Stimulated activated CD8-positive, alpha-beta memory T cell treated with anti-CD3 and anti-CD28 coated beads, Interleukin-15, amount 100 ng/mL, for 1 hour (primary cell): ENCODE measurements at regions not wholly inside any gene's neighbourhood (a gene's known extent, or its start where the extent isn't known, plus 50 kb on each side); places are given as distances from the start of the nearest gene placed in this dataset.
"Not testable (repeated sequence)": the region's sequence is repeated elsewhere in the genome, so short reads cannot be mapped to it uniquely, and the experiment has no call there.

Source experiments
- DNase-seq: peaks from one replicate; pipeline ENCODE4 v3.0.0-alpha.2; 2020; ENCODE audit warnings: low read depth

DNA sequence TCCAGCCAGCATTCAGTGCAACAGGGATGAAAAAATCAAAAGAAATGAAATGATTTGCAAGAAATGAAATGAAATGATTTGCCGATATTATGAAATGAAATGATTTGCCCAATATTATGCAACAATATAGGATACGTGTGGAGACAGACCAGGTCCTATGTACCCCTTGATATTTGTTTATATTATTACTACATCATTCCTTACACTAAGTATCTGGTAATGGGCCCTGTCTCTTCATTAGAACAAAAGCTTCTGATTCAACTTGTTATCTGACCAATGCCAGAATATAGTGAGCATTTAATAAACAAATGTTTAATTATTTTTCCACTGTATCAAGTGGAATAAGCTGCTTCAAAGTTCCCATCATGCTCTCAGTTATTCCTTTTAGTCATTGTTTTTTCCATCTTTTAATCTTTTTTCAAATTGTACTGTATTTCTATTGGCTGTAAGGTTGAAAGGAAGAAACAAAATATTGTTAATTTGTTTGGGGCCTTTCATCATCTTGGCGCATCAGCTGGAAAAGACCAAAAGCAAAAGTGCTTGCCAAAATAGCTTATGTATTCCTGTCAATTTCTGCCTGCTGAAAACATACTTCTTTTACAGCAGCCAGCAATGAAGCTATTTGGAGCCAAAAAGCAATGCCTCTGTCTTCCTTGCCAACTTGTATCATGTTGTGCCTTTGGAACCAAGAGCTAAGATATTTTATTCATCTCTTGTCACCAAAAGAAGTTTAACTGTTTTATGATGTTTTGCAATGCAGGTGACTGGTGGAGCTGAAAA is 2314.9 kb downstream of the LRRC4C start:
- no peak for DNase-seq

DNA sequence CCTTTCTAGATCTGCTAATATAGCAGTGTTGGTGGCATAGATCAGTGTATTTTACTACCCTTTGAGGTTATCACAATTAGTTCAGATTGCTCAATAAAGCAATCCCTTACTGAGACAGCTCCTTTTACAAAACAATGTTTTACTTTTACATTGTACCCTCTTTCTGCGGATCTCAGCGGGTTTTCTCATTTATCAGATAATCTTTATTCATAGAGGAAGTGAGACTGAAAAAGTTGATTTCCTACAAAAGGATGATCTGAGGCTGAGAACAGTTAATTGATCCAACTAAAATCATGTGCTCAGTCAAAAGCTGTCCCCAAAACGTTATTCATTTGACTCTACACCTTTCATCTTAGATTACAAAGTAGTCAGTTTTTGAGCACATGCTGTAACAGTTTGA is 2319.9 kb downstream of the LRRC4C start:
- DNase-seq: no peak

DNA sequence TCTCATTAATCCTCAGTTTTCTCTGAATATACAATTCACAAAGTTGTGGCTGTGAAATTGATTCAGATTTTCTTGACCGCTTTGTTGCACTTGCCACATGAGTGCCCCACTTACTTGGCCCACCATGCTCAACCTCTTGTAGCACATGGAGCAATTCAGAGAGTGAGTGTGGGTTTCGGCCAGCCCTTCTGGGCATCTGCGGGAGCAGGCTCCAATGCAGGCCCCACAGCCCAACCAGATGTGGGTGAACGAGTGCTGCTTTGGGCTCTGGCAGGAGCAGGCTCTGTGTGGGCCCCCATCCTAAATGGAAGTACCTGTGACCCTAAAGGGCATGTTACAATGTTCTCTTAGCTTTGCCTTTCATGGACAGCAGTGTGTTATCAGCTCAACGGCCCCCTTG is 2338.6 kb downstream of the LRRC4C start:
- DNase-seq: no peak

DNA sequence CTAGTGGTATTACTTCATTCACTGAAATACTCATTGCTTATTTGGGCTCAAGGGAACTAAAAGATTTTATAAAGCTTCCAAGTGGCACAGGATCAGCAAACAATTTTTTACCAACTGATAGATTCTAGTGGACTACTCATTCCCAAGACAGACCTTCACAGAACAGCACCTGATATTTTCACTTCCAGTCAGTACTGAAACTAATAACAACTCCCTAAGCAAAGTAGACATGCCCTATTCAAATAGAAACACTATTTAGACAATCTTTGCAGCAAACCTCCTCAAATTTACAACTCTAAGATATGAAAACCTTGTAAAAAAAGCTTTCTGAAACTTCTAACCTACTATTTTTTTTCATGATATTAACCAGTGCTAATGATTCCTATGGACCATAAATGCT is 2345.8 kb downstream of the LRRC4C start:
- no peak for DNase-seq

DNA sequence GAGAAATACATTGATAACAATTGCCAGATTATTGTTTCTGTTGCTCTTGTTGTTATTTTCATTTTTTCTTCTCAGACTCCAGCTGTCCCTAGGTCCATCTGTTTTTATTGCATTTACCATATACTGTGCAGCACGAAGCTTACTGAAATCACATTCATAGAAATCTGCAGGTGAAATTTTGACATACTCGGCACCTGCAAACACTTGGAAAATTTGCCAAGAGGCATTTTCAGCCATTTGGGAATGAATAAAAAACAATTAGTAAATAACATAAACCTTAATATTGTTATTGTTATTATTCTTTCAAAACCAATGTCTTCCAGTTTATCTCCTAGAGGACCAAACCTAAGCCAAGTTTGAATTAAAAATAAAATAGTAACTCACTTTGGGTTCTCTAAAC is 2357.2 kb downstream of the LRRC4C start:
- no peak for DNase-seq

DNA sequence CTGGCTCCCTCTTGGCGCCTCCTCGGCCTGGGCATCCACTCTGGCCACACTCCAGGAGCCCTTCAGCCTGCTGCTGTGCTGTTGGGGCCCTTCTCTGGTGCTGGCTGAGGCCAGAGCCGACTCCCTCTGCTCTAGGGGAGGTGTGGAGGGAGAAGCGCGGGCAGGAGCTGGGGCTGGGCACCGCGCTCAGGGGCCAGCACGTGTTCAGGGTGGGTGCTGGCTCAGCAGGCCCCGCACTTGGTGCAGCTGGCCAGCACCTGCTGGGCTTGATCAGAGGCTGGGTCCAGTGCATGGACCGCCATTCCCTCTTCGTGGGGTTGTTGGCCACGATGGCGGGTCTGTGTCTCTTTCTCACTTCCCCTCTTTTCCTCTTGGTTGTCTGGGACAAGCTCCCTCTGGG is 2381.0 kb downstream of the LRRC4C start:
- DNase-seq: no peak

DNA sequence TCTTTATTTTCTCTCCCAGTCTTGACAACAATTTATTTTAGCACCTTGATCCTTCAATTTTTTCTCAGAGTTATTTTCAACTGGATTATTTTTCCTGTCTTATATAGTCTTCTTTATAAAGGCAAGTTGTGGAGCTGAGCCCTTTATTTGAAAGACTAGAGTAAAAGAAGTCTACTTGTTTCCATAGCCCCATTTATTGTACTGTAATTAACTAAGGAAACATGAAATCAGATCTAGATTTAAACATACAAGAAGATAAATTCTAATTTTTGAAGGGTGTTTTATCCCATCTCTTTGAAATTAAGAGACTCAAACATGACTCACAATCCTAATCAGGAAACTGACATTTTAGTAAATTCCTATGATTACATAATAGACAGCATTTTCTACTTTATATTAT is 2421.8 kb downstream of the LRRC4C start:
- DNase-seq: no peak

DNA sequence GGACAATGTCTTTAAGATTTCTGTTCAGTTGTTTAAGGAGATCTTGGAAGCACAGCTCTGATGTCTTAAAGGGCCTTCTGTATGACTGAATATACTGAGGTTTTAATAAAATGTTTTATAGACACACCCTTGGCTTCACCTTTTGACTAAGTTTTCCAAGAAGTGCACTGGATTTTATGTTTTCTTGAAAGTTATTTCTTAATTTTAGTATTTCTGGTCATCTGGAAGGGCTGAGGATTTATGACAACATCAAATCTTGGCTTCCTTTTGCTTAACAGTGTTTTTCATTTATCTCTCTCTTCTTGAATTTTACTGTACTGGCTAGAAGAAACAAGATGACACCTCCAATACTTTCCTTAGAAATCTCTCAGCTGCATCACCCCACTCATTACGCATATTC is 2423.4 kb downstream of the LRRC4C start:
- DNase-seq: no peak

DNA sequence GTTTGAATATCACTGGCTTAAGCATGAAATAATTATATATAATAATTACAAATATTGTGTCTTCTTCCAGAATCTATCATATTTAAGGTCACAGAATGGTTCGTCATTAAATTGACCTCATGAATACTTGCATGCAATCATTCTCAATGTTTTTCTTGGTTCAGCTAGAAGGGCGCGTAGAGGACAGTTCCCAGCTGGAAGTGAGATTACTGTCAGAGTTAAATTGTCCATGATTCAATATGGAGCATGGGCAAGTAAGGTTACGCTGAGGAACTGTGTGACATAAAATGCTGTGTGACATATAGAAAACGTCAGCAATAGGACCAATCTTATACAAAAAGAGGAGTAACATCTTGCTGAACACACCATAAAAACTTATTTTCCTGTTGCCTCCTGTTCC is 2423.5 kb upstream of the RAG2 start:
- DNase-seq: no peak

DNA sequence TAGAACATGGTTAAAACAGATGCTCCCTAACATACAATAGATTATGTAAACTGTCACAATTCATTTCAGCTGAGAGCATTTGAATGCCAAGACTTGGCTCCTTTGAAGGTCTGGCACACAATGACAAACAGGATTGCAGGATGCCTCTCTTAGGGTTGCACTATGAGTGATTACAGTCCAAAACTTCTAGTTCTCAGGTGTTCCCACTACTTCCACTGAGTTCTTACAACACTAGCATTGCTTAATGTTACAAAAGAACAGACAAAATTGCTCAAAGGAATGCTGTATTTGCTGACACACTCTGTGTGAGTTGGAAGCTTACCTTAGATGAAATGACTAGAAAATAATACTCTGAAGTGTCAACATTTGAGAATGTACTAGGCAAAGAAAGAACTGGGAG is 2413.8 kb upstream of the RAG2 start:
- no peak for DNase-seq

DNA sequence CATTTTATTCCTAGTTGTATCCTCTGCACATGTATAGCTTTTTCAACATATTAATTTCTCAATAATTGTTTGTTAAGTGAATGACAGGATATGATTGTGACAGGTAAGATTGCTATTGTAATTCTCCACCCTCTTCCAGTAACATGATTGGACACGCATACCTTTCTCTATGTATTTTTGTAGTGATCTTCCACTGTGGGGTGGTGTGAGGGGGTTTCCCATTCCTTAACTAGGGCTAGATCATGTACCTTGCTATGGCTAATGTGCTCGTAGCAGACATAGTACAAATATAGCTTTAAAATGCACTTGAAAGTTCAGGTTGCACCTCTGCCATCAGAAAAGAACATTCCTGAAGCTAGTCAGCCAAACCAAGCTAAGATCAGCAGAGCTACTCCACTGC is 2392.8 kb upstream of the RAG2 start:
- no peak for DNase-seq

DNA sequence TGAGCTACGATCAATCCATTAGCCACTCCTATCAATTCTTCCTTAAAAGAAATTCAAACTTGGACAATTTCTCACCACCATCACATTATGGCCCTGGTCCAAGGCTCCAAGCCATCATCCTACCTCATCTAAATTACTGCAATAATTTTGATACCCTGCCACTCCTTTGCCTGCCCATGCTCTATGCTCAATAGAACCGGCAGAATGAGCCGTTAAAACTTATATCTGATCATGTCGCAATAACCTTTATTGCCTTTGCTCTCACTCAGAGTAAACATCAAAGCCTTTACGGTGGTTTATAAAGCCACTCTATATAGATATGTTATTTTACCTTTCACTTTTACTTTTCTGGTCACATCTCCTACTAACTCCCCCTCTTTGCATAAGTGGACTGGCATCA is 2392.1 kb upstream of the RAG2 start:
- DNase-seq: no peak

DNA sequence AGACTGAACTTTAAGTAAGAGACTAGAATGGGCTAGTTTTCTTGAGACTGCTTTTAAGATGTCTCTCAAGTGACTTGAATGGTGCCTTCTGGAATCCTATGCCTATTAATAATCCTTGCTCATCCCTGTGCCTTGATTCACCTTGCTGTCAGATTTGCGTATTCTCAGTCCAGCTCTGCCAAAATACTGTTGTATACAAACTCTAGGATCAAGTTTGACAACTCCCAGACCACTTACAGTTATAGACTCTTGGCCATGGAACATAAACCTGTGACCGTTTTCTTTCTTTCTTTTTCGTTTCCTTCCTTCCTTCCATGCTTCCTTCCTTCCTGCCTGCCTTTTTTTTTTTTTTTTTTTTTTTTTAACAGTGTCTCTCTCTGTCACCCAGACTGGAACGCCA is 2390.9 kb upstream of the RAG2 start:
- no peak for DNase-seq

DNA sequence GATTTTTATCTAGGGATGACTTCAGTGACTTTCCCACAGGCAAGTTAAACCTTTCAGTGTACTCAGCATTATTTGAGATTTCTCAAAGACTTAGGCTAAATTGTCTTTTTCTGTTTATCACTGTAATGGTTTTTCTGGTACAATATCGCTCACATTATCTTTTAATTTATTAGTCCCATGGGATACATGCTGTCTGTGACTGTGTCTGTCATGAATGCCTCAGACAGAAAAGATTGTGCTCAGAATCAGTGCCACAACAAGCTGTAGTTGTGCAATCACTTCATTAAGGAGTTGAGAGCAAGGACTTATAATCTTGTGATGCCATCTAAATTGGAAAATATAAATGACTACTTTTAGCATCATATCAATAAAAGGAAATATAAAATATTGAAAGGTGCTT is 2374.2 kb upstream of the RAG2 start:
- DNase-seq: no peak

DNA sequence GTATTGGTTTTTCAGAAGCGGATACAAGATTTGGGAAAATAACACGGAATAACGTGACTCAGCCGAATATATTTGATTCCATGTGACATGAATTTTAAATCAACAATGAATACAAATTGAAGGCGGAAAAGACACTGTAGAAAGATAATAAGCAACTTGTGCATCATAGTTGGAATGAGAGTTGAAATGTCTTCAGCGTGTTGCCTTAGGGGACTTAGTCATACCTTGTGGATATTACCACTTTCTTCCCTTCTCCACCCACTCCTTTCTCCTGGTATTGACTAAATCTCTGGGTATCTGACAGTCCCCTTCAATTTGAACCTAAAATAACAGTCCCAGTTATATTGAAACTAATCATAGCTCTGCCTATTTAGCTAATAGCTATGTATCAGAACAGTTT is 2373.1 kb upstream of the RAG2 start:
- DNase-seq: no peak

DNA sequence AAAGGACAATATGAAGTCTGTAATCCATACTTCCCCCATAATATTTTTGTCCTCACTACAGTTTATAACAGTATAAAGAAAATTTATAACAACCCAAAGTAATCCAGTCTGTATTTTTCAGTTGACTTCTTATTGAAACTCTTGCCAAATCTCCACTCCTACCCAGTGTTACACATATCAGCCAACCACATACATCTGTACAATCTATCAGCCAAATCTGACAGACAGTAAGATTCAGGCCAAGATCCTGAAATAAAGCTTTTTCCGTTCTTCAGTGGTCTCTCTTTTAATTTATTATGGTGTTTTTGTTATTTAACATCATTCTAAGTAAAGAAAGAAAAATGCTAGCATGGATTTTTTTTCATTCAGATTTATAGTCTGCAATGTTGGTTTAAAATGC is 2370.9 kb upstream of the RAG2 start:
- no peak for DNase-seq

DNA sequence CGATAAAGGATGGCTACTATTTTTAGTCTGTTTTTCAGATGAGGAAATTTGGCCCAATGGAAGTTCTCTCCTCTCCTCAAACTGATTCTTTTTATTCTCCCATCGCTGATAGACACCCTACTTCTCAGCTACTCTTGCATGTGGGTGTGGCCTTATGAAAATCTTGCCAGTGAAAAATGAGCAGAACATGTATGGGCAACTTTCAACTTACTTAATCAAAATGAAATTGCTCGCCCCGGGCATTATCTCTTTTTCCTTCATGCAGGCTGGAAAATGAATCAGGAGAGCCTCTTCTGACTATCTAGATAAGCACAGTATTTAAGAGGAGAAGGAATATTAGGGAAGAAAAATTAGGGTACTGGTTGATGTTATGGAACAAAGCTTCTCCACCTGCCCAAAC is 2354.7 kb upstream of the RAG2 start:
- DNase-seq: no peak

DNA sequence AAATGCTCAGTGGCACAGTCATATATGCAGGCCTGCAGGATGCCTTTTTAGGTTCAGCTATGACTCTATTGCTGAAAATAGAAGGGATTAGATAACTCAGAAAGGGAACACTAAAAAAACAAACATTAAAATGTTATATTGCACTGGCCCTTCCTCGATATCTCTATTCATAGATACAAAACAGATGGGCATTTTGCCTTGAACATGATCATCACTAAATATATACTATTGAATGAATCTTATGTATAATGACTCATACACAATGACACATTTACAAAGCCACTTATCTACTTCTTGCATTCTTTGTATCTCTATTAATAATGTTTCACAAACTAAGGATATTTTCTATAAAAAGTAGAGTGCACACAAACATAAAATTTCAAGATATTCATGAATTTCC is 2352.8 kb upstream of the RAG2 start:
- no peak for DNase-seq

DNA sequence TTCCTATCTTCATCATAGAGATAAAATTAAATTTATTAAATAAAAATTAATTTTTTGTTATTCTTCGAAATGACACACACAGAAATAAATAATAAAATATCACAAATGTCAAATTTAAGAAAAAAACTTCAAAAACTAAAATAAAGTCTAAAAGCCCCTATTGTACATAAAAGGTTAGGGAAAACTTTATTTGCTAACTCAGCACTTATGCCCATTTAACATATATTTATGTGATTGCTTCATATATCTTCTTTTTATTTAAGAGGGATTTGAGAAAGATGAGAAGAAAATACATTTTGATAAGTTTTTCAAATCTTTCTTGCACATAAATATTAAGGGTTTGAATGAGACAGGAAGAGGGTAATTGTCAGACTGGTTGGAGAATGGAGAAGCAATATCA is 2350.4 kb upstream of the RAG2 start:
- DNase-seq: no peak

DNA sequence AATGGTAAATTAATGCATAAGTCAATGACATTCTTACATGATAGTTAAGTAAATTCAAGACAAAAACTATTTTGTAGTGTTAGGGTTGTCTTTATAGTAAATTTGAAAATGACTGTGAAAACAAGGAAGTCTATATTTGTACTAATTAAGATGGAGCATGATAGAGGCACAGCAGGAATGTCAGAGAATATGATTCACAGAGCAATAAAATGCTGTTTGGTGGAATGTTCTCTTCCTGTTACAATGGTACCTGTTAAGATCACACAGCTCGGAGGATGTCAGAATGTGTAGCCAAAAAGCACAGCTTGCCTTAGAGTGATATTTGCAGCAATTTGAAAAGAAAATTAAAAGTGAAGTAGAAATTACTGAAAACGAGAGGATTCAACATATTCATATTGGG is 2339.7 kb upstream of the RAG2 start:
- no peak for DNase-seq

DNA sequence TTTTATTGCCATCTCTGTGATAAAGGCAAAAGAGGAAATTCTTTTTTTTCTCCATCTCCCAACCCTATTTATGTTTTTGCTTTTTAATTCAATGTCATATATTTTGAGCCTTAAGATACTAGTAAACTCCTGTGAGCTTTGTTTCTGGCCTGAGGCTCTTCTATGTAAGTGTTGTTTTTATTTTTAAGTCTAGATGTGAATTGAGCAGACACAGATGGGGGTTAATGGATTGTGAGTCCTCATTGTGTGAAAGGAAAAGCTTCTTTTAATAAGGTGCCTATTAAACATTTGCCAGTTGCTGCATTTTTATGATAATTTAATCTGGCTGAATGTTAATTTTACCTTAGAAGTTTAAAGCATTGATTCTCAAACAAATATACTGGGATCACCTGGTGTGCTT is 2337.9 kb upstream of the RAG2 start:
- no peak for DNase-seq

DNA sequence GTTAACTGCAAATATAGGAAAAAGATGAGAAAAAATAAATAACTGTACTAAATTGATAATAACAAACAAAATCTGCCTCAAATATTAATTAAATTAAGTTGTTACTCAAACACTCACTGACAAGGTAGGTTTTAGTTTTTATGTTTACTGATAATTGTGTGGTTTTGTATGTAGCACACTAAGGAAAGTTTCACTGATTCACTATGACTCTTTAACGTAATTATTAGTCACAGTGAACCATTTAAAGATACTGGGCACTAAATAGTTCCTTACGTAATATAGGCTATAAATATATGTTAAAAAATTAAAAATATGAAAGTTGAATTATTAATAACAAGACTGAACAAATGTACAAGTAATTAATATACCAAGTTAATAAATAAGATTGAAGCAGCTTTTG is 2330.0 kb upstream of the RAG2 start:
- no peak for DNase-seq

DNA sequence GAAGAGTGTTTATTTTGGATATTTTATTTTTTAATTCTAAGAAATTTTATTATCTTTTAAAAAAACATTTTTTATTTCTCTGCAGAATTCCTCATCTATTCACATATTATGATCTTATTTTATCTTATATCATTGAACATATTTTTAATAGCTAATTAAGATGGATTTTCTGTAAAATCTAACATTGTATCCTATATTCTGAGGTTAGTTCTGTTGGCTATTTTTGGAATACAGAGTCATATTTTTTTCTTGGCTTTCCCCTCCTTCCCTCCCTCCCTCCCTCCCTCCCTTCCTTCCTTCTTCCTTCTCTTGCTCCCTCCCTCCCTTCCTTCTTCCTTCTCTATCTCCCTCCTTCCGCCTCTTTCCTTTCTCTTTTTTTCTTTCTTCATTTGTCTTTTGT is 2326.6 kb upstream of the RAG2 start:
- DNase-seq: no peak

DNA sequence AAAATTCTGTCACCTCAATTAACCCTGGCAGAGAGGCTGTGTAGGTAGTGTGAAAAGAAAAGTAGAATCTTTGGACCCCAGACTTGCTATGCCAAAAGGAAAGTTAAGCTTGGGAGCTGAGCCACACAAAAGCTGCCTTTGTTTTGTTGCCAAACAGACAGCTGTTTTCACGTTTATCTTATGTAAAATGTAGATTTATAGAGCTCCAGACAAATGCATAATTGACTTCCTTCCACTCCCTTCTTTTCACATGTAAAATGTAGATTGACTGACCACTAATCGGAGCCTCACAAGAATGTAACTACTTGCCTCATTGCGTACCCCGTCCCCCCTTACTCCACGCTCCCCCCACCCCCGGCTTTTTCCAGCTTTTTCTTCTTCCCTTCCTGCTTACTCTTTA is 2302.2 kb upstream of the RAG2 start:
- DNase-seq: no peak

DNA sequence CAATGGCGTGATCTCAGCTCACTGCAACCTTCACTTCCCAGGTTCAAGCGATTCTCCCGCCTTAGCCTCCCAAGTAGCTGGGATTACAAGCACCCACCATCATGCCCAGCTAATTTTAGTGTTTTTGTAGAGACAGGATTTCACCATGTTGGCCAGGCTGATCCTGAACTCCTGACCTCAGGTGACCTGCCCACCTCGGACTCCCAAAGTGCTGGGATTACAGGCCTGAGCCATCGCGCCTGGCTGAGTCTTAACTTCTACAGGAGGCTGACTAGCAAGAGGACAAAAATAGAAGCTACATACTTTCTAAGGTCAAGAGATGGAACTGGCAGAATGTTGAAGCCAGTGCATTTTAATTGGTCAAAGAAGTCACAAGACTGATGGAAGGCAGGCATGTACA is 2296.2 kb upstream of the RAG2 start:
- not testable (repeated sequence) for DNase-seq
